WI38 (cell line): ENCODE measurements at regions not wholly inside any gene's neighbourhood (a gene's known extent, or its start where the extent isn't known, plus 50 kb on each side); places are given as distances from the start of the nearest gene placed in this dataset.

Source experiments
- H3K4me3 ChIP-seq: 2 replicates; pipeline ENCODE4 v1.5.1; 2011; ENCODE audit warnings: low read depth, mild to moderate bottlenecking, control low read depth, low read length
- TF ChIP-seq, protein P1 (sequence below): IDR thresholded peaks from 2 replicates; pipeline ENCODE4 v1.5.1; 2012; ENCODE audit warnings: low read depth, mild to moderate bottlenecking, control low read depth, low read length

DNA sequence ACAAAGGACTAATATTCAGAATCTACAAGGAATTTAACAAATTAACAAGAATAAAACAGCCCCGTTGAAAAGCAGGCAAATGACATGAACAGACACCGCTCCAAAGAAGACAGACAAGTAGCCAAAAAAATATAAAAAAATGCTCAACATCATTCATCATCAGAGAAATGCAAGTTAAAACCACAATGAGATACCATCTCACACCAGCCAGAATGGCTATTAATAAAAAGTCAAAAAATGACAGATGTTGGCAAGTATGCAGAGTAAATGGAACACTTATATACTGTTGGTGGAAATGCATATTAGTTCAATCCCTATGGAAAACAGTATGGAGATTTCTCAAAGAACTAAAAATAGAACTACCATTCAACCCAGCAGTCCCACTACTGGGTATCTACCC lies 302.7 kb upstream of the RGMB start:
- TF ChIP-seq, protein P1, sequence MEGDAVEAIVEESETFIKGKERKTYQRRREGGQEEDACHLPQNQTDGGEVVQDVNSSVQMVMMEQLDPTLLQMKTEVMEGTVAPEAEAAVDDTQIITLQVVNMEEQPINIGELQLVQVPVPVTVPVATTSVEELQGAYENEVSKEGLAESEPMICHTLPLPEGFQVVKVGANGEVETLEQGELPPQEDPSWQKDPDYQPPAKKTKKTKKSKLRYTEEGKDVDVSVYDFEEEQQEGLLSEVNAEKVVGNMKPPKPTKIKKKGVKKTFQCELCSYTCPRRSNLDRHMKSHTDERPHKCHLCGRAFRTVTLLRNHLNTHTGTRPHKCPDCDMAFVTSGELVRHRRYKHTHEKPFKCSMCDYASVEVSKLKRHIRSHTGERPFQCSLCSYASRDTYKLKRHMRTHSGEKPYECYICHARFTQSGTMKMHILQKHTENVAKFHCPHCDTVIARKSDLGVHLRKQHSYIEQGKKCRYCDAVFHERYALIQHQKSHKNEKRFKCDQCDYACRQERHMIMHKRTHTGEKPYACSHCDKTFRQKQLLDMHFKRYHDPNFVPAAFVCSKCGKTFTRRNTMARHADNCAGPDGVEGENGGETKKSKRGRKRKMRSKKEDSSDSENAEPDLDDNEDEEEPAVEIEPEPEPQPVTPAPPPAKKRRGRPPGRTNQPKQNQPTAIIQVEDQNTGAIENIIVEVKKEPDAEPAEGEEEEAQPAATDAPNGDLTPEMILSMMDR, result no peak
- no peak overlapping the region for H3K4me3 ChIP-seq

DNA sequence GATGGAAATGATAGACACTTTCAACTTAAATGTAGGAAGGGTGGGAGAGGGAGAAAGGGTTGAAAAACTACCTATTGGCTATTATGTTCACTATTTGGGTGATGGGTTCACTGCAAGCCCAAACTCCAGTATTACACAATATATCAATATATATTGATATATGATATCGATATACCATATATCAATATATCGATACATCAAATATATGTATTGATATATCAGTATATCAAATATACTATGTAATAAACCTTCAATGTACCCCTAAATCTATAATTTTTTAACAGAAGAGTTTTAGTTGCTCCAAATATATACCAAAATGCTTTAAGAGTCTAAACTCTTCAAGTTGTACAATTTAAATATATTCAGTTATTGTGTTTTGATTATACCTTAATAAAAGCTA lies 302.0 kb upstream of the RGMB start:
- TF ChIP-seq, protein P1, result no peak
- H3K4me3 ChIP-seq, result no peak overlapping the region

DNA sequence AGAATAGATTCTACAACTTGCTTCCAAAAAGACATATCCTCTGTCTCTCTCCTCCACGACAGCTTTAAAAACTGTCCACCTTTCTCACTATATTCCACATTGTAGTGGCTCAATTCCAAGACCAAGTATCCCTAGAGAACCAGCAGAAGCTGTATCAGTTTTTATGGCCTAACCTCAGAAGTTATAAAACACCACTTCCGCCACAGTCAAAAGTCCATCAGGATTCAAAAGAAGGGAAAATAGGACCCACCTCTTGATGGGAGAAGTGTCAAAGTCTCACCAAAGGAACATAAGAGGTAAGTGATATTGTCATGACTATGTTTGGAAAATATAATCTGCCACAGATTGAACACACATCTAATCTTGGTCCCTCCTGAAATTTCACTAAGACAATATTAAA lies 299.2 kb upstream of the RGMB start:
- TF ChIP-seq, protein P1, result no peak
- no peak overlapping the region for H3K4me3 ChIP-seq

DNA sequence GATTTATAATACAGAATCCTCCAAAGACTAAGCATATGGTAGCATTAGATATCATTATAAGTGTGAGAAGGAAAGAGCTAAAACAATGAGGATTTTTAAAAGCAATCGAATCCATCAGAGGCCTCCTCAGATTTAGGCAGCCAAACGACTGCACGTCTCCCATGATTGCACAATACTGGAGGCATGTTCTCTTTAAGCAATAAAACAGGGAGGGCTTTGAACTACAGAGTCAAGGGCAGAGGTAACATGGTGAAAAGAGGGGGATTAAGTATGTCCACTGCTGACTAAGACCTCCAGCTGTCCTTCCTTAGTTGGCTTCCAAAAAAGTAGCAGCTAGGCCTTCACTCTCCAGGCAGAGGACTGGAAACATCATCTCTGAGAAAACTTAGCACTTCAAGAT lies 298.7 kb upstream of the RGMB start:
- TF ChIP-seq, protein P1, result no peak
- H3K4me3 ChIP-seq, result no peak overlapping the region

DNA sequence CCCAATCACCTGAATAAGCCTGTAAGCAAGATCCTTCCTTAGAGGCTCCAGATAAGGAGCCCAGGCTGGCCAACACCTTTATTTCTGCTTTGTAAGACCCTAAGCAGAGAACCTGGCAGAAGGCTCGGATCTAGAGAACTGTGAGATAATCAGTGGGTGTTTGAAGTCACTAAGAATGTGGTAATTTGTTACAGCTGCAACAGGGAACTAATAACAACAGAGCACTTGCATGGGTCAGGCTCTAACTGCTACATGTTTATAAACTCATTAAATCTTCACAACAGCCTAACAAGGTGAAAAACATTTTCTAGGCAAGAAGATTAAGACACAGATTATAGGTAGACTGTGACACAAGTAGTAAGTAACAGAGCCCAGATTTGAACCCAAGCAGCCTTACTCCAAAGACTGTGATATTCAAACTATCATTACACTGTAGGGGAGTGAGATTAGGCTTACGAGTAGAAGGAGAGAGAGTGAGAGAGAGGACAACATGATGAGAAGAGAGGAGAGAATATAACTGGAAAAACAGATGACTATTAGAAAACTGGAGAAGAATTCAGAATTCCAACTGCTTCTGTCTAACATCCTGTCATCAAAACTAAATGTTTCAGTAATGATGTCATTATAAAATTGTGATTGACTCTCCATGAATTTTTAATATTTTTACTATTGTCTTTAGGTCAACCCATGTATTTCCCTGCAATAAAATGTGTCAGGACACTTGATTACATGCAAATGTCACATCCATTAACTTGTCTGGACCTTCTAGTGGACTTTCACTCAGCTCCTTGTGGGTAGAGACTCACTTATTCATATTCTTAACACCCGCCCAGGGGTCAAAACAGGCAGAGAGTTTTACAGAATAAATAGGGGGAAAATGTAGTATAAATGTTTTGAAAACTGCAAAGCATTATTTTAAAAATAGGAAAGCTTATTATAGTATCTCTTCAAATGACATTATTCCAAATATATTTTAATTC lies 290.9 kb upstream of the RGMB start:
- TF ChIP-seq, protein P1, result no peak
- H3K4me3 ChIP-seq, result no peak overlapping the region

DNA sequence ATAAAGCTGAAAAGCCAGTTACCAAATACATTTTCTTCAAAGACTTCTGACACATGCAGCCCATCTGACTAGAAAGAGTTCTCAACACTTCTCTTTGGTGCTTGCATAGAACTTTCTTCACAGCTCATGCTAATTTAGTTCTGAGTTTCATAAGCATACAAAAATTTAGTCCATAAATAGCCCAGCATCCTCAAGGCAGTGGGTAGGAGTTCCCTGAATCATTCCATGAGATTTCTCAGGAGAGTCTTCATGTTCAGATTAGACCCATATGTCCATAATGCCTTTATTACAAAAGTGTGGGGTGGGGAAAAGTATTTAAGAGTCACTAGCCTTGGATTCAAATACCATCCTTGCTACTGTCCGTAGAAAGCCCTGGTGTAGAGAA lies 290.2 kb upstream of the RGMB start:
- TF ChIP-seq, protein P1, result no peak
- no peak overlapping the region for H3K4me3 ChIP-seq

DNA sequence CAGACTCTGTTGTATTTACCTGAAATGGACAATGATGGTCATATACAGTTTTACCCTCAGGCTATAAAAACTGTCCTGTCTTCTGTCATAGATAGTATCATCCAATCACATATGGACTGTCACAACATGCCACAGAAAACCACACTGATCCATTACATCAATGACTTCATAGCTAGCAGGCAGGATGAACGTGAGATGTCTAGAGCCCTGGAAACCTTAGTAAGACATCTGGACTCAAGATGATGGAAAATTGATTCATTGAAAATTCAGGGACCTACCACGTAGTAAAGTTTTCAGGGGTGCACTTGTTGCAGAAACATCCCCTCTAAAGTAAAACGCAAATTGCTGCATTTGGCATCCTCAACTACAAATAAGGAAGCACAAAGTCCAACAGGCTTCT lies 284.4 kb upstream of the RGMB start:
- no peak overlapping the region for H3K4me3 ChIP-seq
- TF ChIP-seq, protein P1, result no peak
